8988T (cell line): ENCODE measurements at regions not wholly inside any gene's neighbourhood (a gene's known extent, or its start where the extent isn't known, plus 50 kb on each side); places are given as distances from the start of the nearest gene placed in this dataset.
"Not testable (repeated sequence)": the region's sequence is repeated elsewhere in the genome, so short reads cannot be mapped to it uniquely, and the experiment has no call there.

Experiments
- DNase-seq: peaks from one replicate; pipeline ENCODE4 v3.0.0; 2011

- no peak for DNase-seq
These were observed 347.0 kb upstream of the ID2 start for GRCh38 chr2:8334866-8335325.

GRCh38 chr2:8335801-8336200, 346.1 kb upstream of the ID2 start:
- no peak for DNase-seq

- no peak for DNase-seq
These were observed 344.5 kb upstream of the ID2 start for GRCh38 chr2:8337321-8337720.

- no peak for DNase-seq
These were observed 339.4 kb upstream of the ID2 start for GRCh38 chr2:8342407-8342806.

GRCh38 chr2:8343031-8343430, 338.8 kb upstream of the ID2 start:
- DNase-seq = no peak

GRCh38 chr2:8344144-8345097, 337.4 kb upstream of the ID2 start:
- no peak for DNase-seq

GRCh38 chr2:8345200-8345599, 336.7 kb upstream of the ID2 start:
- DNase-seq = no peak

- no peak for DNase-seq
These were observed 335.6 kb upstream of the ID2 start for GRCh38 chr2:8346208-8346607.

GRCh38 chr2:8346706-8347430, 335.0 kb upstream of the ID2 start:
- no peak for DNase-seq

- not testable (repeated sequence) for DNase-seq
These were observed 332.9 kb upstream of the ID2 start for GRCh38 chr2:8348911-8349310.

- DNase-seq = no peak
These were observed 329.6 kb upstream of the ID2 start for GRCh38 chr2:8352296-8352695.

GRCh38 chr2:8352989-8353388, 328.9 kb upstream of the ID2 start:
- DNase-seq = no peak

- no peak for DNase-seq
These were observed 326.6 kb upstream of the ID2 start for GRCh38 chr2:8355102-8355859.

- no peak for DNase-seq
These were observed 323.9 kb upstream of the ID2 start for GRCh38 chr2:8357738-8358518.

- DNase-seq = no peak
These were observed 319.9 kb upstream of the ID2 start for GRCh38 chr2:8361930-8362329.

GRCh38 chr2:8363161-8363560, 318.7 kb upstream of the ID2 start:
- DNase-seq = no peak

GRCh38 chr2:8364668-8365067, 317.2 kb upstream of the ID2 start:
- DNase-seq = no peak

GRCh38 chr2:8365331-8365910, 316.4 kb upstream of the ID2 start:
- no peak for DNase-seq

- no peak for DNase-seq
These were observed 314.0 kb upstream of the ID2 start for GRCh38 chr2:8367833-8368232.

GRCh38 chr2:8368463-8368862, 313.4 kb upstream of the ID2 start:
- DNase-seq = no peak

- no peak for DNase-seq
These were observed 312.3 kb upstream of the ID2 start for GRCh38 chr2:8369522-8369921.

- no peak for DNase-seq
These were observed 311.5 kb upstream of the ID2 start for GRCh38 chr2:8370258-8370802.
